Activated CD8-positive, alpha-beta T cell treated with anti-CD3 and anti-CD28 coated beads for 36 hours (primary cell): ENCODE measurements at regions not wholly inside any gene's neighbourhood (a gene's known extent, or its start where the extent isn't known, plus 50 kb on each side); places are given as distances from the start of the nearest gene placed in this dataset.

ENCODE experiments used
- ATAC-seq: fragments of 200-7000 bp; cut with Tn5 transposase; one replicate; pipeline ENCODE4 v1.10.0; 2021; ENCODE audit warnings: mild to moderate bottlenecking, moderate library complexity
- CTCF ChIA-PET: fragments of 350-600 bp; sonication (Branson Sonifier 250); formaldehyde crosslinking; loops from one replicate; lab custom pipeline; 2021; ENCODE audit warnings: antibody characterized with exemption; lab: Charles Lee
- POLR2A ChIA-PET: fragments of 350-600 bp; sonication (Branson Sonifier 250); formaldehyde crosslinking; loops from one replicate; lab custom pipeline; 2021; ENCODE audit warnings: antibody characterized with exemption; lab: Charles Lee
- DNase-seq: peaks from one replicate; pipeline ENCODE4 v3.0.0-alpha.2; 2020
- H3K27ac Mint-ChIP-seq: one replicate; pipeline ENCODE4 v1.8.0; 2021; ENCODE audit warnings: mild to moderate bottlenecking, mixed read lengths
- H3K27me3 Mint-ChIP-seq: one replicate; pipeline ENCODE4 v1.8.0; 2021; ENCODE audit warnings: mixed read lengths
- H3K36me3 Mint-ChIP-seq: one replicate; pipeline ENCODE4 v1.8.0; 2021; ENCODE audit warnings: low read depth, mixed read lengths
- H3K4me1 Mint-ChIP-seq: one replicate; pipeline ENCODE4 v1.8.0; 2021; ENCODE audit warnings: low read depth, mixed read lengths
- H3K4me3 Mint-ChIP-seq: one replicate; pipeline ENCODE4 v1.8.0; 2021; ENCODE audit warnings: mild to moderate bottlenecking, moderate library complexity, mixed read lengths
- H3K9me3 Mint-ChIP-seq: one replicate; pipeline ENCODE4 v1.8.0; 2021; ENCODE audit warnings: mixed read lengths
- CTCF ChIP-seq: fragments of 200-600 bp; IDR thresholded peaks from one replicate; pipeline ENCODE4 v1.8.0; 2022; ENCODE audit warnings: antibody characterized with exemption, mild to moderate bottlenecking
- intact Hi-C: fragments of 100-400 bp; cut with micrococcal nuclease; formaldehyde crosslinking; loops from one replicate; pipeline ENCODE4 v1.10.0; 2022

DNA sequence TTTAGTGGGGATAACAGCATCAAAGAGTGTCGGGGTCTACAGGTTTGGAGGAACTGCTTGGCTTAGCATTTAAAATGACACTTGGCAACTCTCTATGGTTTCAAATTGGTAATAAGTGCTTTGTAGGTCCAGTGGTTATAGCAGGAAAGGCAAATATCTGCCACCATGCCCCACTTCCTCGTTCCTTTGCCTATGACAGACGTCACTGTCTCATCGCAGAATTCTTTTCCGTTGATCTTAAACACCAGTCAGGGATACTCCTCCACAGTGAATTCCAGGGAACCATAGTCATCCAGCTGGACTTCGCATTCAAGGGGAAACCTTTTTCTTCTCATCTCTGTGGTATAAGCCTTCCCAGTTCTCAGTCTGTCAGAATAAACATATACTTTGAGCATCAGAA, 319.1 kb downstream of the GPAT3 start:
- intact Hi-C loops, result no loop called here
- POLR2A ChIA-PET, result no interaction called here
- H3K27ac Mint-ChIP-seq, result no peak overlapping the region
- no peaks in the 10 kb centered on the region for H3K4me1 Mint-ChIP-seq
- H3K36me3 Mint-ChIP-seq, result no peaks in the 10 kb centered on the region
- no peak overlapping the region for H3K4me3 Mint-ChIP-seq
- CTCF ChIA-PET, result no interaction called here
- DNase-seq (no peak), ATAC-seq (no peak)
- H3K9me3 Mint-ChIP-seq, result no peaks in the 10 kb centered on the region
- peaks cover 3% of the 10 kb centered on the region for H3K27me3 Mint-ChIP-seq
- TF ChIP-seq CTCF, result no peak

DNA sequence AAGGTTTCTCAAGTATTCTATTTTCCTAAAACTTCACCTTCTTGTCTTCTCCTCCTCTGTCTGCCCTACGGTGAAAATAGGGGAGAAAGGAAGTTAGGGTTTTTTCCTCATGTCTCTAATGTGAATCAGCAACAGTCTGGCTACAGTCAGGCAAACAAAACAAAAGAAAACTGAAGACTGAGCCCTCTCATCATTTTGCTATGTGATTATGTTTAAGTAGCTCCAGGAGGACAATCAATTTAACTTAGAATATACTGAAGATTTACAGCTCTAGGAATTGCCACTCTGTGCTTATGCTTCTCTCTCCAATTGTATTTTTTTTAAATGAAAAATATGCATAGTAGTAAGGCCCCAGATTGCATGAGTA, 316.2 kb downstream of the GPAT3 start:
- Mint-ChIP-seq H3K36me3 (no peaks in the 10 kb centered on the region), H3K27me3 (peaks cover 3% of the 10 kb centered on the region), H3K4me3 (no peak overlapping the region), H3K27ac (no peak overlapping the region), H3K4me1 (no peaks in the 10 kb centered on the region), H3K9me3 (no peaks in the 10 kb centered on the region)
- no peak for ATAC-seq
- ChIA-PET POLR2A (no interaction called here), CTCF (no interaction called here)
- intact Hi-C loops, result no loop called here
- no peak for TF ChIP-seq CTCF
- no peak for DNase-seq

GRCh38 chr4:83851261-83852084, 315.6 kb downstream of the GPAT3 start:
- ChIA-PET CTCF (no interaction called here), POLR2A (no interaction called here)
- no peaks in the 10 kb centered on the region for H3K36me3 Mint-ChIP-seq

DNA sequence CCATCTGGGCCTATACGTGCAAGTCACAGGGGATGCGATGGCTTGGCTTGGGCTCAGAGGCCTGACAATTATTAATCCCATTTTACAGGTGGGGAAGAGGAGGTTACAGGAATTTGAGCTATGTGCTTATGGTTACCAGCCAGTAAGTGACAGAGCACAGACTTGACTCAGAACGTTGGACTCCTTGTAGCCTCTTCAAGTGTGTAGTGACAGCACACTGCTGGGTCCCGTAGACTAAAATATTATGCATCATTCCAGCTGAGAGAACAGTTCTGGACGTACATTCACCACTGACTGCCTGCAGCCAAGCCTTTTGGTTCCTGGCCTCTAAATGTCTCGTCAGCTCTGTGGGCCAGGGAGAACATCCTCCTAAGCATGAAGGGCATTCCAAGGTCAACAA, 314.5 kb downstream of the GPAT3 start:
- Mint-ChIP-seq H3K27ac (no peak overlapping the region), H3K4me1 (no peaks in the 10 kb centered on the region), H3K36me3 (no peaks in the 10 kb centered on the region), H3K4me3 (no peak overlapping the region), H3K27me3 (peaks cover 3% of the 10 kb centered on the region), H3K9me3 (no peaks in the 10 kb centered on the region)
- DNase-seq (no peak), ATAC-seq (no peak)
- POLR2A ChIA-PET, result no interaction called here
- CTCF ChIA-PET, result no interaction called here
- intact Hi-C loops, result no loop called here
- TF ChIP-seq CTCF, result no peak

More at GRCh38 chr4:83851261-83852084, 315.6 kb downstream of the GPAT3 start:
- no peak for TF ChIP-seq CTCF
- Mint-ChIP-seq H3K9me3 (no peaks in the 10 kb centered on the region), H3K4me3 (no peak overlapping the region), H3K27ac (no peak overlapping the region), H3K4me1 (no peaks in the 10 kb centered on the region), H3K27me3 (peaks cover 3% of the 10 kb centered on the region)
- no peak for ATAC-seq
- DNase-seq, result no peak
- intact Hi-C loops, result no loop called here

GRCh38 chr4:83846193-83846830, 310.4 kb downstream of the GPAT3 start:
- no peak for TF ChIP-seq CTCF
- Mint-ChIP-seq H3K27me3 (no peaks in the 10 kb centered on the region), H3K4me1 (no peaks in the 10 kb centered on the region), H3K9me3 (no peaks in the 10 kb centered on the region), H3K4me3 (no peak overlapping the region), H3K36me3 (no peaks in the 10 kb centered on the region), H3K27ac (no peak overlapping the region)
- CTCF ChIA-PET, result no interaction called here
- no peak for DNase-seq
- POLR2A ChIA-PET, result no interaction called here
- ATAC-seq, result no peak
- intact Hi-C loops, result no loop called here
